Karpas-422 (cell line): ENCODE measurements at regions not wholly inside any gene's neighbourhood (a gene's known extent, or its start where the extent isn't known, plus 50 kb on each side); places are given as distances from the start of the nearest gene placed in this dataset.

ENCODE experiments used
- DNase-seq: peaks from one replicate; pipeline ENCODE4 v3.0.0-alpha.2; 2015
- H2AFZ ChIP-seq: fragments of 200-600 bp; sonication (generic); 2 replicates; pipeline ENCODE4 v1.6.1; 2014; ENCODE audit warnings: antibody characterized with exemption, low read length, mixed read lengths
- H3K27ac ChIP-seq: fragments of 200-600 bp; sonication (generic); 2 replicates; pipeline ENCODE4 v1.5.1; 2014; ENCODE audit warnings: mild to moderate bottlenecking, low read length, moderate library complexity
- H3K27me3 ChIP-seq: fragments of 200-600 bp; sonication (generic); 2 replicates; pipeline ENCODE4 v1.6.1; 2014; ENCODE audit warnings: low read length, mixed read lengths
- H3K36me3 ChIP-seq: fragments of 200-600 bp; sonication (generic); 2 replicates; pipeline ENCODE4 v1.6.1; 2014; ENCODE audit warnings: low read length, mixed read lengths; ENCODE audit not compliant: insufficient read depth
- H3K4me1 ChIP-seq: fragments of 200-600 bp; sonication (generic); 2 replicates; pipeline ENCODE4 v1.6.1; 2014; ENCODE audit warnings: mild to moderate bottlenecking, low read length, mixed read lengths
- H3K4me2 ChIP-seq: fragments of 200-600 bp; sonication (generic); 2 replicates; pipeline ENCODE4 v1.6.1; 2014; ENCODE audit warnings: low read length, low read depth, mild to moderate bottlenecking; ENCODE audit not compliant: poor library complexity, severe bottlenecking
- H3K4me3 ChIP-seq: fragments of 200-600 bp; sonication (generic); 2 replicates; pipeline ENCODE4 v1.5.1; 2014; ENCODE audit warnings: mild to moderate bottlenecking, antibody characterized with exemption, low read length, mixed read lengths
- H3K79me2 ChIP-seq: fragments of 200-600 bp; sonication (generic); 2 replicates; pipeline ENCODE4 v1.6.1; 2014; ENCODE audit warnings: mild to moderate bottlenecking, low read length, mixed read lengths
- H3K9ac ChIP-seq: fragments of 200-600 bp; sonication (generic); 2 replicates; pipeline ENCODE4 v1.6.0; 2014; ENCODE audit warnings: low read length
- H3K9me2 ChIP-seq: fragments of 200-600 bp; sonication (generic), shearing (Covaris generic); replicated peaks from 2 replicates; pipeline ENCODE4 v1.6.0; 2014; ENCODE audit warnings: mild to moderate bottlenecking, low read length, moderate library complexity; ENCODE audit not compliant: insufficient read depth
- H3K9me3 ChIP-seq: fragments of 300-700, 200-600 bp; sonication (generic); 2 replicates; pipeline ENCODE4 v1.6.1; 2014; ENCODE audit warnings: low read length, mixed read lengths
- H4K20me1 ChIP-seq: fragments of 200-600 bp; sonication (generic); 2 replicates; pipeline ENCODE4 v1.6.1; 2014; ENCODE audit warnings: mild to moderate bottlenecking, antibody characterized with exemption, low read length, low read depth; ENCODE audit not compliant: insufficient read depth

GRCh38 chr12:33012226-33012625 is 115.6 kb upstream of the PKP2 start:
- H3K9me3 ChIP-seq: no peaks in the 10 kb centered on the region
- H3K4me2 ChIP-seq: no peak overlapping the region
- H3K27me3 ChIP-seq: no peaks in the 10 kb centered on the region
- H3K4me1 ChIP-seq: no peaks in the 10 kb centered on the region
- H3K27ac ChIP-seq: no peak overlapping the region
- DNase-seq: no peak
- no peaks in the 10 kb centered on the region for H3K9me2 ChIP-seq
- no peaks in the 10 kb centered on the region for H3K79me2 ChIP-seq
- no peaks in the 10 kb centered on the region for H3K36me3 ChIP-seq
- H3K4me3 ChIP-seq: no peak overlapping the region
- H2AFZ ChIP-seq: no peak overlapping the region
- no peaks in the 10 kb centered on the region for H4K20me1 ChIP-seq
- no peak overlapping the region for H3K9ac ChIP-seq

DNA sequence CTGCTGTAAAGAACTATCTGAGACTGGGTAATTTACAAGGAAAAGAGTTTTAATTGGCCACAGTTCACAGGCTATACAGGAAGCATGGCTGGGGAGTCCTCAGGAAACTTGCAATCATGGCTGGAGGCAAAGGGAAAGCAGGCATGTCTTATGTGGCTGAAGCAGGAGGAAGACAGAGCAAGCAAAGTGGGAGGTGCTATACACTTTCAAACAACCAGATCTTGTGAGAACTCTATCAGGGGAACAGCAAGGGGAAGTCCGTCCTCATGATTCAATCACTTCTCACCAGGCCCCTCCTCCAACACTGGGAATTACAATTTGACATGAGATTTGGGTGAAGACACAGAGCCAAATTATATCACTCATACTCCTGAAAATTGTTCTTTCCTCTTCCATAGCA is 109.5 kb upstream of the PKP2 start:
- no peaks in the 10 kb centered on the region for H3K4me1 ChIP-seq
- H3K27me3 ChIP-seq: no peaks in the 10 kb centered on the region
- H3K9me2 ChIP-seq: no peaks in the 10 kb centered on the region
- H2AFZ ChIP-seq: no peak overlapping the region
- H3K4me3 ChIP-seq: no peak overlapping the region
- H3K27ac ChIP-seq: no peak overlapping the region
- no peaks in the 10 kb centered on the region for H4K20me1 ChIP-seq
- no peaks in the 10 kb centered on the region for H3K9me3 ChIP-seq
- H3K9ac ChIP-seq: no peak overlapping the region
- no peak overlapping the region for H3K4me2 ChIP-seq
- H3K79me2 ChIP-seq: no peaks in the 10 kb centered on the region
- no peaks in the 10 kb centered on the region for H3K36me3 ChIP-seq
- no peak for DNase-seq

DNA sequence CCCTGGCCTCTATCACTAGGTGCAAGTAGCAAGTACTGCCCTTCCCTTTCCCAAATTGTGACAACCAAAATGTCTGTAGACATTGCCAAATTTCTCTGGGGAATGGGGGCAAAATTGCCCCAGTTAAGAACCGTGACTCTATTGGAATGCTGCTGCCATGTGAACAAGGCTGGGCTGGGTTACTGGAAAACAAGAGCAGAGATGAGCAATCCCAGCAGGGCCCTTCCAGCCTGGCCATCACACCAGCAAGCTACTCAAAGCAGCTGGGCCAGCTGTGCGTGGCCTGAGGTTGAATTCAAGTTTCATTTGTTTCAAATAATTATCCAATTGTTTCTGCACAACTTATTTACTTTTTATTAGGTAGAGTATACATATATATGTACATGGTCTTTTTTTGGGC is 103.4 kb upstream of the PKP2 start:
- no peak overlapping the region for H3K4me3 ChIP-seq
- DNase-seq: no peak
- no peak overlapping the region for H2AFZ ChIP-seq
- H3K27me3 ChIP-seq: no peaks in the 10 kb centered on the region
- no peaks in the 10 kb centered on the region for H3K4me1 ChIP-seq
- no peak overlapping the region for H3K4me2 ChIP-seq
- no peaks in the 10 kb centered on the region for H4K20me1 ChIP-seq
- H3K9ac ChIP-seq: no peak overlapping the region
- no peaks in the 10 kb centered on the region for H3K9me2 ChIP-seq
- H3K36me3 ChIP-seq: no peaks in the 10 kb centered on the region
- H3K9me3 ChIP-seq: no peaks in the 10 kb centered on the region
- no peak overlapping the region for H3K27ac ChIP-seq
- H3K79me2 ChIP-seq: no peaks in the 10 kb centered on the region

DNA sequence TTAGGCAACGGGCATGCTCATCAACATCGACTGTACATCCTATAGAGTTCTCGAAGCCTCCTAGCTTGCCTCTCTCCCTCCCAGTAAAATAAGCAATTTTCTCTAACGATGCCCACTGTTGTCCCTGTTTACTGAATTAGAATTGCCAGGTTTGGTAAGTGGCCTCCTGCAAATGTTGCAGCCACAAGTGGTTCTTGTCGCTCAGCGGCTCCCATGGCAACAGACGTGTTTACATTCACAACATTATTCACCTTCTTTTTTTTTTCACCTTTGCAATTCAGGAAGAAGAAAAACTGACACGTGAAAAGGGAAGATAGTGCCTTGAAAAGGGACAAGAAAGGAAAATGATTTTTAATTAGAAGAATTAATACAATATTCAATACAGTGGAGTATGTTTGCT is 100.9 kb upstream of the PKP2 start:
- Histone ChIP-seq H3K4me2 (no peak overlapping the region), H3K27me3 (no peaks in the 10 kb centered on the region), H3K9ac (no peak overlapping the region), H3K4me1 (no peaks in the 10 kb centered on the region), H3K9me2 (no peaks in the 10 kb centered on the region), H2AFZ (no peak overlapping the region), H3K27ac (no peak overlapping the region), H3K9me3 (no peaks in the 10 kb centered on the region), H4K20me1 (no peaks in the 10 kb centered on the region), H3K4me3 (no peak overlapping the region), H3K79me2 (no peaks in the 10 kb centered on the region), H3K36me3 (no peaks in the 10 kb centered on the region)
- DNase-seq: no peak

GRCh38 chr12:32995623-32996022 is 99.0 kb upstream of the PKP2 start:
- Histone ChIP-seq H4K20me1 (no peaks in the 10 kb centered on the region), H3K4me3 (no peak overlapping the region), H3K27me3 (no peaks in the 10 kb centered on the region), H3K4me1 (no peaks in the 10 kb centered on the region), H3K9ac (no peak overlapping the region), H3K79me2 (no peaks in the 10 kb centered on the region), H3K36me3 (no peaks in the 10 kb centered on the region), H2AFZ (no peak overlapping the region), H3K9me3 (no peaks in the 10 kb centered on the region), H3K27ac (no peak overlapping the region), H3K9me2 (no peaks in the 10 kb centered on the region), H3K4me2 (no peak overlapping the region)
- no peak for DNase-seq

DNA sequence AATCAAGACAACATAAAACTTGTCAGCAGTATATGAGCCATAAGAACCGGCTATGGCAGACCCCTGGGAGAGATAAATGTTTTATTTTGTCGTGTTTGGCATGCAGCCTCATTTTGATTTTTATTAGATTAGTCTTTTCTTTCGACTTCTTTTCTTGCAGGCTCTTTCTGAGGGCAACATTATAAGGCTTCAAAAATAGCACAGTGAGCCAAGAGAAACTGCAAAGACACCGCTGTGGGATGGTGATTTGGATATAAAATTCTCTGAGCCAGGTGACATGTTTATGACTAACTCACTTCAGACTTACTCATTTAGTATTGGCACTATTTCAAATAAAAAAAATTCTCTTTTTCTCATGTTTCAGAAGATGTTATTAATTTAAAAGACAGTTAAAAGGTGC is 96.8 kb upstream of the PKP2 start:
- no peaks in the 10 kb centered on the region for H3K9me3 ChIP-seq
- no peaks in the 10 kb centered on the region for H3K36me3 ChIP-seq
- no peaks in the 10 kb centered on the region for H3K9me2 ChIP-seq
- no peaks in the 10 kb centered on the region for H3K79me2 ChIP-seq
- H3K4me1 ChIP-seq: no peaks in the 10 kb centered on the region
- H3K4me3 ChIP-seq: no peak overlapping the region
- no peaks in the 10 kb centered on the region for H4K20me1 ChIP-seq
- H3K9ac ChIP-seq: no peak overlapping the region
- no peaks in the 10 kb centered on the region for H3K27me3 ChIP-seq
- no peak overlapping the region for H2AFZ ChIP-seq
- H3K4me2 ChIP-seq: no peak overlapping the region
- no peak for DNase-seq
- H3K27ac ChIP-seq: no peak overlapping the region

DNA sequence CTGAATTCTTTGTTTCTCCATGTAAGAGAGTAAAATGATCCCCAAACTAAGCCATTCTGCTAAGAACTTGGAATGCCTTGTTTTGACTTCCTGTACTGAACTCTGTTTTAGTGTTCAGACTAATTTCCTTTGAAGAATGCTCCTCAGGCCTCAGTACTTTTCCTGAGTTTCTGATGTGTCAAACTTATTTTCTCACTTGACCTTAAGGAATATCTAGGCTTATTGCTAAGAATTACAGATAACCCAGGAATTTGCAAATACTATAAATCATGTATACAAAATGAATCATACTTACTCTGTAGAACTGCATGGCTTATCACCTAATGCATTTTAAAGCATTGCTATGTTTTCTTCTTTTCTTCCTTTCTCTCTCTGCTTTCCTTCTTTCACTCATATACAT is 93.1 kb upstream of the PKP2 start:
- no peaks in the 10 kb centered on the region for H3K4me1 ChIP-seq
- H3K9me3 ChIP-seq: no peaks in the 10 kb centered on the region
- no peak overlapping the region for H3K4me3 ChIP-seq
- H3K27me3 ChIP-seq: no peaks in the 10 kb centered on the region
- H3K9me2 ChIP-seq: no peaks in the 10 kb centered on the region
- no peaks in the 10 kb centered on the region for H3K36me3 ChIP-seq
- H3K9ac ChIP-seq: no peak overlapping the region
- H3K27ac ChIP-seq: no peak overlapping the region
- H2AFZ ChIP-seq: no peak overlapping the region
- H3K4me2 ChIP-seq: no peak overlapping the region
- no peak for DNase-seq
- H3K79me2 ChIP-seq: no peaks in the 10 kb centered on the region
- H4K20me1 ChIP-seq: no peaks in the 10 kb centered on the region

DNA sequence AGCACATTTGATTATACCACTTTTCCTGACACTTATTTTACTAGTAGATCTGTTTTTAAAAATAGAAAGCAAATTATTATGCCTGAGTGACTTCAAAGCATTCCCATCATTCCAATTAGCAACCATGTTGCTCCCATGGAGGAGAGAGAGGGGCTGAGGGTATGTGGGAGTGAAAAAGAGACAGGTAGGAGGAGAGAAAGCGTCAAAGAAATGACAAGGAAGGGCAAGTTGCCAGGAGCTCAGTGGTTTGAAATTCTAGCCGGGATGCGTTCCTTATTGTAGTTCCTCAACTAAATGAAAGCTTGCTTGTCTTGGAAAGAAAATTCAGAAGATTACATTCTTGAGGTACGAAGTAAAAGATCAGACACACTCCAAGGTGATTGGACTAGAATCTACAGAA is 92.4 kb upstream of the PKP2 start:
- no peak for DNase-seq
- Histone ChIP-seq H2AFZ (no peak overlapping the region), H3K27ac (no peak overlapping the region)

DNA sequence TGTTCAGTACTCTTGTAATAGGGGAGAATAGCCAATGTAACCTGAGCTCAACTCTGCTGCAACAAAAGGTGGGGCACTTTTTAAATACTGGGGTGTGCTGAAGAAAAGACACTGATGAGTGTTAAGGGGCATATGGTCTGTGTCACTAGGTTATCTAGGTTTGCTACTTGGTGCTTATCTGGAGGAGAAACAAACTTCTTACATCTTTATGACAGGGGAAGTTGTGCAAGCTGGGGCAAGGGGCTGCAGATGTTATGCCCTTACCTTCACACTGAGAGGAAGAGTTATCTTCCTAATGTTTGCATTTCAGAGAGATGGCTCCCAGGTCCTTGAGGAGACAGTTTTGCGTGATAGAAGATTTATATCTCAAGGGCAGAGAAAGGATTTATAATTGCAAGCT is 90.9 kb upstream of the PKP2 start:
- H4K20me1 ChIP-seq: no peaks in the 10 kb centered on the region
- no peak overlapping the region for H3K9ac ChIP-seq
- H3K79me2 ChIP-seq: no peaks in the 10 kb centered on the region
- no peak overlapping the region for H3K4me3 ChIP-seq
- no peaks in the 10 kb centered on the region for H3K4me1 ChIP-seq
- H3K9me2 ChIP-seq: no peaks in the 10 kb centered on the region
- no peak overlapping the region for H3K4me2 ChIP-seq
- H3K27me3 ChIP-seq: no peaks in the 10 kb centered on the region
- no peaks in the 10 kb centered on the region for H3K36me3 ChIP-seq
- no peak for DNase-seq
- no peak overlapping the region for H3K27ac ChIP-seq
- H3K9me3 ChIP-seq: no peaks in the 10 kb centered on the region
- H2AFZ ChIP-seq: no peak overlapping the region

More for the DNA sequence above, 92.4 kb upstream of the PKP2 start:
- H3K9ac ChIP-seq: no peak overlapping the region
- H3K9me2 ChIP-seq: no peaks in the 10 kb centered on the region
- H3K36me3 ChIP-seq: no peaks in the 10 kb centered on the region
- H3K9me3 ChIP-seq: no peaks in the 10 kb centered on the region
- no peaks in the 10 kb centered on the region for H3K4me1 ChIP-seq
- no peaks in the 10 kb centered on the region for H3K79me2 ChIP-seq
- no peak overlapping the region for H3K4me2 ChIP-seq
- H3K4me3 ChIP-seq: no peak overlapping the region
- H3K27me3 ChIP-seq: no peaks in the 10 kb centered on the region
- no peaks in the 10 kb centered on the region for H4K20me1 ChIP-seq
